NB4 (cell line): ENCODE measurements at regions not wholly inside any gene's neighbourhood (a gene's known extent, or its start where the extent isn't known, plus 50 kb on each side); places are given as distances from the start of the nearest gene placed in this dataset.

Experiments
- DNase-seq: peaks from one replicate; pipeline ENCODE4 v3.0.0; 2010; ENCODE audit warnings: low read depth
- H3K4me3 ChIP-seq: one replicate; pipeline ENCODE4 v1.5.1; 2011; ENCODE audit warnings: mild to moderate bottlenecking, low read depth, low read length, moderate library complexity
- MYC ChIP-seq: IDR thresholded peaks from 2 replicates; pipeline ENCODE4 v1.6.1; 2011; ENCODE audit warnings: low read depth, low read length
- POLR2A ChIP-seq: IDR thresholded peaks from 2 replicates; pipeline ENCODE4 v1.6.1; 2011; ENCODE audit warnings: mild to moderate bottlenecking; ENCODE audit not compliant: insufficient read length; ENCODE audit errors: extremely low read depth
- TF ChIP-seq, protein P1 (sequence below): IDR thresholded peaks from 2 replicates; pipeline ENCODE4 v1.6.1; 2011; ENCODE audit warnings: low read depth, low read length
- TF ChIP-seq, protein P2 (sequence below): IDR thresholded peaks from one replicate; pipeline ENCODE4 v1.5.1; 2012; ENCODE audit warnings: low read depth, low read length

DNA sequence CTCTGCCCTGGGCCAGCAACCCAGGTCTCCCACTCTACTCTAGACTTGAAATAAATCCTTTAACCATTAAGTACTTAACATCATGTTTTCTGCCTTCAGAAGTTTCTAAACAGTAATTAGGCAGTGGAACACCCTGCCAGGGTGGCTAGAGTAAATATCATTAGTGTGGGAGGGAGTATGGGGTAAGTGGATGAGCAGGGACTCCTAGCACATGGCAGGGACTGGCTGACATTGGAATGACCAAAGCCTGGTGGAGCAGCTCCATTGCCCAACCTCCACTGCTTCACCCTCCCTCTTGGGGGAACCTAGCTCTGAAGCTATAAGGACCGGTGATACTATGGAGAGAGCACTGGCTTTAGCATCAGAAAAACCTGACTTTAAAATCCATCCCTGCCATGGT lies 167.1 kb downstream of the MAFB start:
- TF ChIP-seq, protein P1, sequence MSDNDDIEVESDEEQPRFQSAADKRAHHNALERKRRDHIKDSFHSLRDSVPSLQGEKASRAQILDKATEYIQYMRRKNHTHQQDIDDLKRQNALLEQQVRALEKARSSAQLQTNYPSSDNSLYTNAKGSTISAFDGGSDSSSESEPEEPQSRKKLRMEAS, result no peak
- no peak for TF ChIP-seq POLR2A
- no peak for DNase-seq
- no peak overlapping the region for H3K4me3 ChIP-seq

DNA sequence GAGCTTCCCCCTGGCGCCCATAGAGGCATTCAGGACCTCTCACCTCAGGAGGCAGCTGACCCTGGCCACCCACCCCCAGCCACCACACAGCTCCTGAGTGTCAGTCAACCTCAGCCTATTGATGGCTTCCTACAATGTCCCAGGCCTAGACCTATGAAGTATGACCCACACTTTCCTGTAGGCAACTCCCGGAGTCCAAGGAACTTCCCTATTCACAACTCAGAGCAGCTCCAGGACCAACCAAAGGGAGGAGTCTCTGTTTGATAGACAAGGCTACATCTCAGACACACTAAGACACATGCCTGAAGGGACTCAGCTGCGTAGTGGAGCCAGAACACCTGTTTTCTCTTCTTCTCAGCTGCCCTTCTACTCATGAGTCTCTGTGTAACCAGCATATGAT lies 169.1 kb downstream of the MAFB start:
- no peak overlapping the region for H3K4me3 ChIP-seq
- TF ChIP-seq MYC (no peak), POLR2A (no peak)
- TF ChIP-seq, protein P1, result no peak
- TF ChIP-seq, protein P2, sequence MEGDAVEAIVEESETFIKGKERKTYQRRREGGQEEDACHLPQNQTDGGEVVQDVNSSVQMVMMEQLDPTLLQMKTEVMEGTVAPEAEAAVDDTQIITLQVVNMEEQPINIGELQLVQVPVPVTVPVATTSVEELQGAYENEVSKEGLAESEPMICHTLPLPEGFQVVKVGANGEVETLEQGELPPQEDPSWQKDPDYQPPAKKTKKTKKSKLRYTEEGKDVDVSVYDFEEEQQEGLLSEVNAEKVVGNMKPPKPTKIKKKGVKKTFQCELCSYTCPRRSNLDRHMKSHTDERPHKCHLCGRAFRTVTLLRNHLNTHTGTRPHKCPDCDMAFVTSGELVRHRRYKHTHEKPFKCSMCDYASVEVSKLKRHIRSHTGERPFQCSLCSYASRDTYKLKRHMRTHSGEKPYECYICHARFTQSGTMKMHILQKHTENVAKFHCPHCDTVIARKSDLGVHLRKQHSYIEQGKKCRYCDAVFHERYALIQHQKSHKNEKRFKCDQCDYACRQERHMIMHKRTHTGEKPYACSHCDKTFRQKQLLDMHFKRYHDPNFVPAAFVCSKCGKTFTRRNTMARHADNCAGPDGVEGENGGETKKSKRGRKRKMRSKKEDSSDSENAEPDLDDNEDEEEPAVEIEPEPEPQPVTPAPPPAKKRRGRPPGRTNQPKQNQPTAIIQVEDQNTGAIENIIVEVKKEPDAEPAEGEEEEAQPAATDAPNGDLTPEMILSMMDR, result no peak
- DNase-seq, result no peak

DNA sequence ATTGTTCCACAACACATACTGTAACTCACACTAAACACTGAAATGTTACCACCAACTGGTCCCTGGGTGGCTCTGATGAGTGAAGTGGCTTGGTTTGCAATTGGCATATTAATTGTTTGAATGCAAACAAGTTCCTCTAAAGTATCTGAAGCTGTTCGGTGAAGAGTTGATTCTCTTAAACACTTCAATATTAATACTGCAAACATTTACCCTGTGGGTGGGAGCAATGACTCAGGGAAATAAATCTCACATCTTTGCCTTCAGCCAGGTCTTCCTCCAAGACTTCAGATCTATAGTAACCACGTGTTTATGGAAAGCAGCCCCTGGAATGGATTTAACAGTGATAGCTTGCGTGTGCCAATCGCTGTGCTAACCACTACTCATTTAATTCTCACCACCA lies 176.0 kb downstream of the MAFB start:
- TF ChIP-seq MYC, result no peak
- TF ChIP-seq, protein P2, result no peak
- TF ChIP-seq, protein P1, result no peak
- no peak for TF ChIP-seq POLR2A
- H3K4me3 ChIP-seq, result no peak overlapping the region
- DNase-seq, result no peak

DNA sequence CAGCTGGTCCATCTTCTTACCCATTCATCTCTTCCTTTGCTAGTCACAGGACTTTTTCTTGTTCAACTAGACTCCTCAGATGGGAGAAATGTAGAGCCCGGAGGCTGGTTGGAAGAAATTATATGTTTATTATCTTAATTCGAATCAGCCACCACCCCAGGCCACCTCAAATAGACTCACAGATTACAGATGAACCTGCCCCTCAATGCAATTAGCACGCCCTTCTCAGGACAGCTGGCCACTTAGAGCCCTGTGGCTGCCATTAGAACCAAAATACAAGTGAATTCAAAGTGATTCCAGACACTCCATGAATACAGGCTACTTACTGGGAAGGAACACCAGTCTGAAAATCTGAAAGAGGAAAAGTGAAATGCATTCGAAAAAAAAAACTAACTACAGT lies 176.4 kb downstream of the MAFB start:
- TF ChIP-seq, protein P2, result no peak
- TF ChIP-seq POLR2A (no peak), MYC (no peak)
- TF ChIP-seq, protein P1, result no peak
- DNase-seq, result no peak

DNA sequence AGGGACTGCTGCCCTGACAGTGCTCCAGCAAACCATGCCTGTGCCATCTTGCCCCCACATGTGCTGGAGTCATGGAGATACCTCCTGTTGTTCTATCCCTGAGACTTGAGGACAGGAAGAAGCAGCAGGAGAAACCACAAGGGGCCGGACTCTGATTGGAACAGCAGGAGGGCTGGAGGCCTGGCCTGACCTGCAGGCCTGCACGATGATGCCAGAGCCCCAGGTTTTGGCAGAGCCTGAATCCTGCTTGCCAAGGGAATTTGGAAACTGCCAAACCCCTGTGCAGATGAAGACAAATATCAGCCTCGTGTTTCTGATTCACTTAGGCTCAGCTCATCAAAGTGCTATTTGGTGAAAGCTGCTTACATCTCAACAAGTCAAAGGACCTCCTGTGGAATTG lies 177.6 kb downstream of the MAFB start:
- no peak overlapping the region for H3K4me3 ChIP-seq
- no peak for DNase-seq
- no peak for TF ChIP-seq MYC
- TF ChIP-seq, protein P1, result no peak

More for the DNA sequence above, 176.4 kb downstream of the MAFB start:
- H3K4me3 ChIP-seq, result no peak overlapping the region

DNA sequence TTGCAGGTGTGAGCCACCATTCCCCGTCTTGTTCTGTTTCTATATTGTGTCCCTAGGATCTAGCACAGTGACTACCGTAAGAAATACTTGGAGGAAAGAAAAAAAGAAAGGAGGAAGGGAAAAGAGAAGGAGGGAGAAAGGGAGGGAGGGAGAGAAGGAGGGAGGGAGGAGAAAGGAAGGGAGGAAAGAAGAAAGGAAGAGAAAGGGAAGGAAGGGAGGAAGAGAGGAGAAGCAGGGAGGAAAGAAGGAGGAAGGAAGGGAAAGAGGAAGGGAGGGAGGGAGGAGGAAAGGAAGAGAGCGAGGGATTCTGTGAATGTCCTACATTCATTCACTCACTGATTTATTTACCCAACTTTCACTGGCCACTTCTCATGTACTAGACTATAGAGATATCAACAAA lies 178.4 kb downstream of the MAFB start:
- TF ChIP-seq MYC (no peak), POLR2A (no peak)
- TF ChIP-seq, protein P2, result no peak
- TF ChIP-seq, protein P1, result no peak

DNA sequence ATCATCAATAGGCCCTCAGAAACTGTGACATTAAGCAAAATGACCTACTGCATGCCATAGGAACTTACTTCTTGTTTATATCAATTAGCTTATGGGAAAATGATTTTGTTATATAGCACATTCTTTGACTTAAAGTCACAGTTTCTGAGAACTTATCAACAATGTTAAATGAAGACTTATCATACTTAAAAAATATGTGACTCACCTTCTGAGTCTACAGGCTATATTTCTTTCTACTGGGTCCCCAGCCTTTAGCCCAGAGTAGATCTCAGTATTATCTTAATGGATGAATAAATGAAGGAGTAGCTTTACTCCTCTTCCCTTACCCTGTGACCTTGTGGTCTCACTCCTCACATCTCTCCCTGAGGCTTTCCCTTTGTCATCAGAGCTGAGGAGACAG lies 180.2 kb downstream of the MAFB start:
- TF ChIP-seq, protein P1, result no peak
- TF ChIP-seq POLR2A (no peak), MYC (no peak)
- TF ChIP-seq, protein P2, result no peak
- no peak for DNase-seq
- no peak overlapping the region for H3K4me3 ChIP-seq

More for the DNA sequence above, 178.4 kb downstream of the MAFB start:
- DNase-seq, result no peak
- no peak overlapping the region for H3K4me3 ChIP-seq
